ENCODE measurements at regions not wholly inside any gene's neighbourhood (a gene's known extent, or its start where the extent isn't known, plus 50 kb on each side); places are given as distances from the start of the nearest gene placed in this dataset.

GRCh38 chr13:99055281-99055680 lies 77.4 kb upstream of the DOCK9 start:
- DNase-seq (ENCODE audit: low read depth): no peak

- no peak for DNase-seq (ENCODE audit: low read depth)
These were observed 77.9 kb upstream of the DOCK9 start for GRCh38 chr13:99055735-99056134.

- DNase-seq (ENCODE audit: low read depth): no peak
These were observed 78.6 kb upstream of the DOCK9 start for GRCh38 chr13:99056381-99057014.

GRCh38 chr13:99057310-99057975 lies 79.6 kb upstream of the DOCK9 start:
- DNase-seq (ENCODE audit: low read depth): no peak

GRCh38 chr13:99058527-99059495 lies 80.9 kb upstream of the DOCK9 start:
- no peak for DNase-seq (ENCODE audit: low read depth)

- no peak for DNase-seq (ENCODE audit: low read depth)
These were observed 81.7 kb upstream of the DOCK9 start for GRCh38 chr13:99059498-99060075.

- no peak for DNase-seq (ENCODE audit: low read depth)
These were observed 83.5 kb upstream of the DOCK9 start for GRCh38 chr13:99061411-99061810.

- no peak for DNase-seq (ENCODE audit: low read depth)
These were observed 84.7 kb upstream of the DOCK9 start for GRCh38 chr13:99062593-99062992.

- no peak for DNase-seq (ENCODE audit: low read depth)
These were observed 85.3 kb upstream of the DOCK9 start for GRCh38 chr13:99063178-99063577.

- DNase-seq (ENCODE audit: low read depth): no peak
These were observed 86.1 kb upstream of the DOCK9 start for GRCh38 chr13:99063952-99064351.

- DNase-seq (ENCODE audit: low read depth): no peak
These were observed 86.9 kb upstream of the DOCK9 start for GRCh38 chr13:99064624-99065234.

GRCh38 chr13:99065235-99066015 lies 87.6 kb upstream of the DOCK9 start:
- no peak for DNase-seq (ENCODE audit: low read depth)

- no peak for DNase-seq (ENCODE audit: low read depth)
These were observed 88.4 kb upstream of the DOCK9 start for GRCh38 chr13:99066219-99066618.

GRCh38 chr13:99067159-99067985 lies 89.5 kb upstream of the DOCK9 start:
- no peak for DNase-seq (ENCODE audit: low read depth)

- DNase-seq (ENCODE audit: low read depth): no peak
These were observed 93.3 kb upstream of the DOCK9 start for GRCh38 chr13:99071211-99071610.

GRCh38 chr13:99071666-99072065 lies 93.8 kb upstream of the DOCK9 start:
- DNase-seq (ENCODE audit: low read depth): no peak

GRCh38 chr13:99072356-99072755 lies 94.5 kb upstream of the DOCK9 start:
- DNase-seq (ENCODE audit: low read depth): no peak

GRCh38 chr13:99072941-99073340 lies 95.1 kb upstream of the DOCK9 start:
- no peak for DNase-seq (ENCODE audit: low read depth)

GRCh38 chr13:99074693-99075092 lies 96.8 kb upstream of the DOCK9 start:
- DNase-seq (ENCODE audit: low read depth): no peak
